WTC11 (cell line): ENCODE measurements at regions not wholly inside any gene's neighbourhood (a gene's known extent, or its start where the extent isn't known, plus 50 kb on each side); places are given as distances from the start of the nearest gene placed in this dataset.
"Not testable (repeated sequence)": the region's sequence is repeated elsewhere in the genome, so short reads cannot be mapped to it uniquely, and the experiment has no call there.

Source experiments
- ATF2 ChIP-seq: sonication (generic); formaldehyde crosslinking; IDR thresholded peaks from 2 replicates; pipeline ENCODE4 v1.8.1; 2022; ENCODE audit warnings: low read depth, missing genetic modification reagents, borderline replicate concordance
- CBFB ChIP-seq: sonication (generic); formaldehyde crosslinking; IDR thresholded peaks from 2 replicates; pipeline ENCODE4 v1.8.1; 2022; ENCODE audit warnings: mild to moderate bottlenecking, low read depth, missing genetic modification reagents
- CREB1 ChIP-seq: sonication (generic); formaldehyde crosslinking; IDR thresholded peaks from 2 replicates; pipeline ENCODE4 v1.8.0; 2023; ENCODE audit warnings: mild to moderate bottlenecking, missing genetic modification reagents
- CTCF ChIP-seq: fragments of 200-600 bp; IDR thresholded peaks from 2 replicates; pipeline ENCODE4 v1.8.0; 2022; ENCODE audit warnings: antibody characterized with exemption
- E2F4 ChIP-seq: sonication (generic); formaldehyde crosslinking; IDR thresholded peaks from 2 replicates; pipeline ENCODE4 v1.8.1; 2022; ENCODE audit warnings: low read depth, mild to moderate bottlenecking, moderate library complexity, missing genetic modification reagents, borderline replicate concordance
- IRF2 ChIP-seq: sonication (generic); formaldehyde crosslinking; IDR thresholded peaks from 2 replicates; pipeline ENCODE4 v1.8.0; 2022; ENCODE audit warnings: low read depth, missing genetic modification reagents, borderline replicate concordance
- JUN ChIP-seq: sonication (generic); formaldehyde crosslinking; IDR thresholded peaks from 2 replicates; pipeline ENCODE4 v1.8.0; 2023; ENCODE audit warnings: mild to moderate bottlenecking, missing genetic modification reagents
- MXD4 ChIP-seq: fragments of 250-450 bp; sonication (Bioruptor Pico); IDR thresholded peaks from 2 replicates; pipeline ENCODE4 v1.8.0; 2021; ENCODE audit warnings: mild to moderate bottlenecking, moderate library complexity, borderline replicate concordance
- NFYB ChIP-seq: sonication (generic); formaldehyde crosslinking; conservative IDR thresholded peaks from 2 replicates; pipeline ENCODE4 v1.8.0; 2022; ENCODE audit warnings: low read depth, missing genetic modification reagents
- USF1 ChIP-seq: sonication (generic); formaldehyde crosslinking; IDR thresholded peaks from 2 replicates; pipeline ENCODE4 v1.8.0; 2022; ENCODE audit warnings: mild to moderate bottlenecking, missing genetic modification reagents
- USF2 ChIP-seq: sonication (generic); formaldehyde crosslinking; IDR thresholded peaks from 2 replicates; pipeline ENCODE4 v1.8.1; 2023; ENCODE audit warnings: mild to moderate bottlenecking, missing genetic modification reagents, moderate library complexity
- ZNF138 ChIP-seq: sonication (generic); formaldehyde crosslinking; conservative IDR thresholded peaks from 2 replicates; pipeline ENCODE4 v1.8.1; 2022; ENCODE audit warnings: mild to moderate bottlenecking, moderate library complexity, missing genetic modification reagents
- ZNF512 ChIP-seq: sonication (generic); formaldehyde crosslinking; IDR thresholded peaks from 2 replicates; pipeline ENCODE4 v1.8.1; 2022; ENCODE audit warnings: missing genetic modification reagents, borderline replicate concordance

- TF ChIP-seq ATF2; USF2 (CRISPR knock-in tag); USF1 (CRISPR knock-in tag); CTCF; JUN (CRISPR knock-in tag); IRF2; CREB1 (CRISPR knock-in tag); CBFB (CRISPR knock-in tag); ZNF512 (CRISPR knock-in tag); E2F4 (CRISPR knock-in tag); ZNF138; MXD4; NFYB (CRISPR knock-in tag): not testable (repeated sequence)
Observed at GRCh38 chr12:27165958-27166357, 78.1 kb upstream of the STK38L start.
